ENCODE measurements at regions not wholly inside any gene's neighbourhood (a gene's known extent, or its start where the extent isn't known, plus 50 kb on each side); places are given as distances from the start of the nearest gene placed in this dataset.
"Not testable (repeated sequence)": the region's sequence is repeated elsewhere in the genome, so short reads cannot be mapped to it uniquely, and the experiment has no call there.

DNA sequence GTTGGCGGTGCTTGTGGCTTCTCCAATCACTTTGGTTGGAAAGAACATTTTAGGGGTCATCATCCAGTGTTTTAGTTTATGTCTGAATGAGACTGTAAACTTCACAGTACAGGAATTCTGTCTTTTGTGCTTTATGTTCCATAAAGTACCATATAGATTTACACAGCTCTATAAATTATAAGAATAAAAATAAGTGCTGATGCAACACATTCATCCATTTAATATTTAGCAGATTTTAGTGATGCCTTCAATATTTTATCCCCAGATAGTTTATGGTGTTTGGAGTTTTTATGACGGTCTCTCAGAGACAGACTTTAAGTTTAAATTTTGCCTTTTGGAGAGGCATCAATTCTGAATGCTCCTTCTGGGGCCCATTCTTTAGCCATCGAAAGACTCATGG is 385.2 kb downstream of the ATP23 start:
- TF ChIP-seq, protein P1, sequence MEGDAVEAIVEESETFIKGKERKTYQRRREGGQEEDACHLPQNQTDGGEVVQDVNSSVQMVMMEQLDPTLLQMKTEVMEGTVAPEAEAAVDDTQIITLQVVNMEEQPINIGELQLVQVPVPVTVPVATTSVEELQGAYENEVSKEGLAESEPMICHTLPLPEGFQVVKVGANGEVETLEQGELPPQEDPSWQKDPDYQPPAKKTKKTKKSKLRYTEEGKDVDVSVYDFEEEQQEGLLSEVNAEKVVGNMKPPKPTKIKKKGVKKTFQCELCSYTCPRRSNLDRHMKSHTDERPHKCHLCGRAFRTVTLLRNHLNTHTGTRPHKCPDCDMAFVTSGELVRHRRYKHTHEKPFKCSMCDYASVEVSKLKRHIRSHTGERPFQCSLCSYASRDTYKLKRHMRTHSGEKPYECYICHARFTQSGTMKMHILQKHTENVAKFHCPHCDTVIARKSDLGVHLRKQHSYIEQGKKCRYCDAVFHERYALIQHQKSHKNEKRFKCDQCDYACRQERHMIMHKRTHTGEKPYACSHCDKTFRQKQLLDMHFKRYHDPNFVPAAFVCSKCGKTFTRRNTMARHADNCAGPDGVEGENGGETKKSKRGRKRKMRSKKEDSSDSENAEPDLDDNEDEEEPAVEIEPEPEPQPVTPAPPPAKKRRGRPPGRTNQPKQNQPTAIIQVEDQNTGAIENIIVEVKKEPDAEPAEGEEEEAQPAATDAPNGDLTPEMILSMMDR (IDR thresholded peaks at IDR 0.05; ENCODE audit: insufficient read depth, low read length, poor library complexity, severe bottlenecking): no peak
- no peak overlapping the region for H3K4me3 ChIP-seq (replicated peaks; ENCODE audit: low read depth, low read length)
- no peaks in the 10 kb centered on the region for H3K27me3 ChIP-seq (replicated peaks; ENCODE audit: control insufficient read depth, insufficient read depth, low read length)
- no peaks in the 10 kb centered on the region for H3K36me3 ChIP-seq (ENCODE audit: control insufficient read depth, insufficient read depth, low read length)
- no peak for DNase-seq (ENCODE audit: extremely low read depth, insufficient read length)

DNA sequence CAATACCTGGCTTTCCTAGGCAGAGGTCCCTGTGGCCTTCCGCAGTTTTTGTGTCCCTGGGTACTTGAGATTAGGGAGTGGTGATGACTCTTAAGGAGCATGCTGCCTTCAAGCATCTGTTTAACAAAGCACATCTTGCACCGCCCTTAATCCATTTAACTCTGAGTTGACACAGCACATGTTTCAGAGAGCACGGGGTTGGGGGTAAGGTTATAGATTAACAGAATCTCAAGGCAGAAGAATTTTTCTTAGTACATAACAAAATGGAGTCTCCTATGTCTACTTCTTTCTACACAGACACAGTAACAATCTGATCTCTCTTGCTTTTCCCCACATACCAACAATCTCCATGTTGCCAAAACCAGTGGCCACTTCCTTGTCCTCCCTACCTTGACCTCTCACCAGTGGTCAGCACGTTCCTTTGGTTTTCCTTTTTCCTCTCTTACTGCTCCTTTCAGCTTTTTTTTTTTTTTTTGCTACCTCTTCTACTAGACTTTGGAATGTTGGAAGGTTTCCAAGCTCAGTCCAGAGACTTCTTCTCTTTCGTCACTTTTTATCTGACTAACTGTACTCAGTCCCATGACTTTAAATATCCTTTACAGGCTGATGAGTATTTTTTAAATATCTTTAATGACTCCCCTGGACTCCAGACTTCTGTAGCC is 395.3 kb downstream of the ATP23 start:
- DNase-seq (ENCODE audit: extremely low read depth, insufficient read length): not testable (repeated sequence)

DNA sequence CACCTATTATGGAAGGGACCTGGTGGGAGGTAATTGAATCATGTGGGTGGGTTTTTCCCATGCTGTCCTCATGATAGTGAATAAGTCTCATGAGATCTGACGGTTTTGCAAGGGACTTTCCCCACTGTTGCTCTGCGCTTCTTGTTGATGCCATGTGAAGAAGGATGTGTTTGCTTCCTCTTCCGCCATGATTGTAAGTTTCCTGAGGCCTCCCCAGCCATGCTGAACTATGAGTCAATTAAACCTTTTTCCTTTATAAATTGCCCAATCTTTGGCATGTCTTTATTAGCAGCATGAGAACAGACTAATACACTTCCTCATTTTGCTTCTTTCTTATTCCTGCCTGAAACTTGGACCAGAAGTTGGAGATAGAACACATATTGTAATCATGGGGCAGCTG is 396.2 kb downstream of the ATP23 start:
- not testable (repeated sequence) for H3K27me3 ChIP-seq (replicated peaks; ENCODE audit: control insufficient read depth, insufficient read depth, low read length); H3K4me3 ChIP-seq (replicated peaks; ENCODE audit: low read depth, low read length); DNase-seq (ENCODE audit: extremely low read depth, insufficient read length); H3K36me3 ChIP-seq (ENCODE audit: control insufficient read depth, insufficient read depth, low read length)

More for the DNA sequence above, 395.3 kb downstream of the ATP23 start:
- H3K27me3 ChIP-seq (replicated peaks; ENCODE audit: control insufficient read depth, insufficient read depth, low read length); H3K4me3 ChIP-seq (replicated peaks; ENCODE audit: low read depth, low read length); H3K36me3 ChIP-seq (ENCODE audit: control insufficient read depth, insufficient read depth, low read length): not testable (repeated sequence)

DNA sequence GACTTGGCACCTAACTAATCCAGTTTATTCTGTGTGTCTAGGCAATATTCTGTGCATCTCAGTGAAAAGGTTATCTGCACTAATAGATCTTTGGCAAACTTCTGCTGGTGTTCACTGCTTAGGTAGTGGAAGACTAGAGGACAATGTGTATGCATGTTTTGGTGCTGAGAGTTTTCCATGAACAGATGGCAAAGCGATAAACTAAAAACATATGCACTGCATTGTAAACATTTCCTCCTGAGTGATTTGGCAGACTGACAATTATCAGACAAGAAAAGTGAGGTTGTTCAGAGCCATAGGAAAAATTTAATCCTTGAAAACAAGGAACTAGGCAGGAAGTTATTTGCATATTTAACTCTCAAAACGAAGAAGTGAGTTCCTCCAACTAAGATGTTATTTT is 400.4 kb downstream of the ATP23 start:
- DNase-seq (ENCODE audit: extremely low read depth, insufficient read length): no peak
- TF ChIP-seq, protein P1 (IDR thresholded peaks at IDR 0.05; ENCODE audit: insufficient read depth, low read length, poor library complexity, severe bottlenecking): no peak
- Histone ChIP-seq H3K36me3 (ENCODE audit: control insufficient read depth, insufficient read depth, low read length) (no peaks in the 10 kb centered on the region), H3K4me3 (replicated peaks; ENCODE audit: low read depth, low read length) (no peak overlapping the region), H3K27me3 (replicated peaks; ENCODE audit: control insufficient read depth, insufficient read depth, low read length) (no peaks in the 10 kb centered on the region)

DNA sequence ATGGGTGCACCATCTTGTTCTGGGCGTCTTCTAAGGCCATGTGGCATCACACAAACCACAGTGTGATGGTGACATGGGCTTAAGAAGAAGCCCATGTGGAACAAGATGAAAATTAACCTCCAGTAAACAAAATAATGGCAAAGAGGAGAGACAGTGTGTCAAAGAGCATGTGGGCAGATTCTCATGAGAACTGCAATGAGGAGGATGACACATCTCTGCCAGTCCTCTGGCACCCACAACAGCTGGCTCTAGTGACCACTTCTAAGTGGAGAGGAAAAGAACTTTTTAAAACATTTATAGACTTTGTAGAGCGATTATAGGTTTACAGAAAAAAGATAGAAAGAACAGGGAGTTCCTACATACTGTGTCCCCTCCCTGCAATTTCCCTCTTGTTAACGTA is 401.4 kb downstream of the ATP23 start:
- H3K4me3 ChIP-seq (replicated peaks; ENCODE audit: low read depth, low read length): no peak overlapping the region
- H3K36me3 ChIP-seq (ENCODE audit: control insufficient read depth, insufficient read depth, low read length): no peaks in the 10 kb centered on the region
- no peak for DNase-seq (ENCODE audit: extremely low read depth, insufficient read length)
- TF ChIP-seq, protein P1 (IDR thresholded peaks at IDR 0.05; ENCODE audit: insufficient read depth, low read length, poor library complexity, severe bottlenecking): no peak
- H3K27me3 ChIP-seq (replicated peaks; ENCODE audit: control insufficient read depth, insufficient read depth, low read length): no peaks in the 10 kb centered on the region

DNA sequence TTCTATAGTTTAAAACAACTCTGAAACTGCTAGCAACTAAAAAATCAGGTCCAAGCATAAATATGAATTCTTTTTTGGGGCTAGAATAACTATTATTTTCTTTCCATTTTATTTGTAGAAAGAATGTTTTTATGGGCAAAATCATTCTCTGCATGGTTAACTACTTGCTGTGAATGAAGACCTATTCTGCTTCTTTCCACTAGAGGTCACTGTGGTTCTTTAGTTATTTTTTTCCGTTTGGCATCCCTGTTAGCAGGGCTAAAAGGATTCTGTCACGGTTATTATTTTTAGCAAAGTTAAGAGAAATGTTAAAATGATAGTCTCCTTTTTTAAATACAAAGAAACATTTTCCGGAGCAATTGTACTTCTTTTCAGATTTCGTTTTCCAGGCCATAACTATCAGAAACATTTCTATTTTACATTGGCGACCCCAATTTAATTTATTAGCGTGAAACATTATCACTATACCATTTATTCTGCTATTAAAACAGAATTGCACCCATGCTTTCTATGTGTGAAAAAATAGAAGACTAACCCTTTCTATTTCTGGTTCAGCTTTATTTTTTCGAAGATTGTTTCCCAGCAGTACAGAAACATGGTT is 404.8 kb downstream of the ATP23 start:
- TF ChIP-seq, protein P1 (IDR thresholded peaks at IDR 0.05; ENCODE audit: insufficient read depth, low read length, poor library complexity, severe bottlenecking): peak; percentile 54
- DNase-seq (ENCODE audit: extremely low read depth, insufficient read length): no peak
- Histone ChIP-seq H3K4me3 (replicated peaks; ENCODE audit: low read depth, low read length) (no peak overlapping the region), H3K36me3 (ENCODE audit: control insufficient read depth, insufficient read depth, low read length) (no peaks in the 10 kb centered on the region), H3K27me3 (replicated peaks; ENCODE audit: control insufficient read depth, insufficient read depth, low read length) (no peaks in the 10 kb centered on the region)

All from GM06990 (cell line).